Activated CD4-positive, alpha-beta T cell treated with anti-CD3 and anti-CD28 coated beads for 1 hour (primary cell): ENCODE measurements at regions not wholly inside any gene's neighbourhood (a gene's known extent, or its start where the extent isn't known, plus 50 kb on each side); places are given as distances from the start of the nearest gene placed in this dataset.
"Not testable (repeated sequence)": the region's sequence is repeated elsewhere in the genome, so short reads cannot be mapped to it uniquely, and the experiment has no call there.

Experiments used
- DNase-seq: peaks from one replicate; pipeline ENCODE4 v3.0.0-alpha.2; 2020

DNA sequence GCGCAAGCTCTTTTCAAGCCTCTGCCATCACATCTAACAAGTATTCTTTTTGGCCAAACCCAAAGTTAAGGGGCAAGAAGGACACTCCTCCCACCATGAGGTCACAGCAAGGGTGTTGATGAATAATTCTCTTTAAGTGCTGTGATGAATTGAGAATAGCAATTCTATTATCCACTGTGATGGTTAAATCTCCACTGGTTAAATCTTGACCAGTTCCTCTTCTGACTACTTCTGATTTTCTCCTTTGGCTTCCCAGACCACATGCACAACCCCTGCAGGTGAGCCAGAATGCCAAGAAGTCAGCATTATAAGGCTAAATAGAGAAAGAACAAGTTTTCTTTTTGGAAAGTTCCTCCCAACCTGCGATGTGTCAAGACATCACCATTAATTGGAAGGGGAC is 90.6 kb upstream of the BCL2L14 start:
- DNase-seq: no peak

GRCh38 chr12:11981121-11981733 is 89.5 kb upstream of the BCL2L14 start:
- DNase-seq: peak; percentile 9

DNA sequence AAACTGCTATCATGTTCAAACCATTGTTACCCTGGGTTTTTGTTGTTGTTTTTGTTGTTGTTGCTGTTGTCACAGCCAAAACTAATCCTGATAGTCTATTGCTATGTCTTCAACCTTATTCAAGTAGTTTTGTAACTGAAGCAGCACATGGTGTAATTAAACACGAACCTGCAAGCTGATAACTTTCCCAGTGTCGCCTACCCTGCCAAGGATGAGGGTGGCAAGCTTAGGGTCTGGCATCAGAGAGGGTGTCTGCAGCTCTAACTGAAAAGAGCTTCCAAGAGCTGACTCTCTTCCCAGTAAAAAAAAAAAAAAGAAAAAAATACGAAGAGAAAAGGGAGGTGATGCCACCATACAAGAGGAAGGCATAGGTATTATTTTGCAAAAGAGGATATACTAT is 86.3 kb upstream of the BCL2L14 start:
- no peak for DNase-seq

DNA sequence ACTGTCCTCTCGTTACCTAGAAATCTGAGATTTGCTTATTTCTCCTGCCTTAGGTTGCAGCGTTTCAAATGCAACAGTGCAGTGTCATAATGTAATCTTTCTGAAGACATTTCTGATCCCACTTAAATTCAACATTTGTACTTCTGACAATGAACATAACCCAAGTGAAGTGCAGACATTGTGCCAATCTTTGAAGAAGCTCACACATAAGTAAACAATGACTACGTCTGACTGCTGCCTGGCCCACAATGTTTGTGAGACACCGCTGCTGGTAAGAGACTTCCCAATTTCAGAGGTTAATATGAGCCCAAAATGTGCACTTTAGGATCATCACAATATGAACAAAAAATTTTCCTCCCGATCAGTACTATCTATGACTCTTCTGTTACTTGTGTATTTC is 84.6 kb upstream of the BCL2L14 start:
- DNase-seq: no peak

- DNase-seq: no peak
Measured at GRCh38 chr12:11987901-11988300, 82.8 kb upstream of the BCL2L14 start.

DNA sequence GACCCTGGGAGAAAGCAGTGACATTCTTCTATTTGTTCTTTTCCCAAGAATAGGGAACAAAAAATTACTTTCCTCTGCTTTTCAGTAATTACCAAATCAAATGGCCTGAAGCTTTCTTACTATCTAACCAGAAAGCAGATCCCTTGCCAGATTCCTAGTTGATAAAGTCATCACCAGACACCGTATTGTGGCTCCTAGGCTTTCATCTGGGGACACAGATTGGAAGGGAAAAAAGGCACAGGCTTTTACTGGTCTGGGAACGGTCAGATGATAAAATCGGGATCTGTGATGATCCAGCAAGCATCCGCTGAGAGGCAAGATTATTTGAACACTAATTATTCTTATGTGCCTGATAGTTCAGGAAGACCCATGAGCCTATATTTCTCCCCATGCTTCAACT is 79.1 kb upstream of the BCL2L14 start:
- DNase-seq: no peak

GRCh38 chr12:11992515-11992914 is 78.2 kb upstream of the BCL2L14 start:
- no peak for DNase-seq

- not testable (repeated sequence) for DNase-seq
Measured at GRCh38 chr12:11998307-11998943, 72.3 kb upstream of the BCL2L14 start.

DNA sequence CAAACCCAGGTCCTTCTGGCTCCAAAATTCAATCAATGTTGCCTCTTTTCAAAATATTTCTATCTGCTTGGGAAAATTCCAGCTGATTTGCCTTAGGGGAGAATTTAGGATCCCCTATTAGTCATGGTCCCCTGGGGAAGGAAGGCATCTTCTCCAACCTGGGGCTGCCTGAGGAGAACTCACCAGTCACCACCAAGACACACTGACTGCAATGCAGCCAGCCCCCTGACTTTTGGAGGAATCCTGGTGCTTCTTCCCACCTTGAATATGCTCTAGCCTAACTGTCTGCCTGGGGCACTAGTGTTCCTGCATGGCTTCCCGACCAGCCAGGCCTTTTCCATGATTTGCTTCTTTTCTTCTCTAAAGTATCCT is 71.8 kb upstream of the BCL2L14 start:
- DNase-seq: no peak

GRCh38 chr12:12003609-12004008 is 67.1 kb upstream of the BCL2L14 start:
- no peak for DNase-seq

DNA sequence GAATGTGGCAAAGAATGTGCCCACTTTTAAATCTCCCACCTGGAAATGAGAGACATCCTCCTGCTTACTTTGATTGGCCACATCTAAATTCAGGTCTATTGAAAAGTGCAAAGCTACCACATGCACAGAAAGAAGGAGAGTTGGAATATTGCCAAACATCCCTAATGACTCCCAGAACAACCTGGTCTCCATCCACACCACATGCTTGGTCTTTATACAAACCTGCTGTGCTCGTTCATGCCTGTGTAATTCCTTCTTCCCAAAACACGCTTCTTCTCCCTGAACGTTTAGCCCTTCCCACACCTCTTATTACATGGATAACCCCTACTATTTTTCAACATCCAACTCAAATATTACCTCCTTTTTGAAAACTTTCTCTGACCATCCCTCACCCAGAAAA is 66.2 kb upstream of the BCL2L14 start:
- no peak for DNase-seq

DNA sequence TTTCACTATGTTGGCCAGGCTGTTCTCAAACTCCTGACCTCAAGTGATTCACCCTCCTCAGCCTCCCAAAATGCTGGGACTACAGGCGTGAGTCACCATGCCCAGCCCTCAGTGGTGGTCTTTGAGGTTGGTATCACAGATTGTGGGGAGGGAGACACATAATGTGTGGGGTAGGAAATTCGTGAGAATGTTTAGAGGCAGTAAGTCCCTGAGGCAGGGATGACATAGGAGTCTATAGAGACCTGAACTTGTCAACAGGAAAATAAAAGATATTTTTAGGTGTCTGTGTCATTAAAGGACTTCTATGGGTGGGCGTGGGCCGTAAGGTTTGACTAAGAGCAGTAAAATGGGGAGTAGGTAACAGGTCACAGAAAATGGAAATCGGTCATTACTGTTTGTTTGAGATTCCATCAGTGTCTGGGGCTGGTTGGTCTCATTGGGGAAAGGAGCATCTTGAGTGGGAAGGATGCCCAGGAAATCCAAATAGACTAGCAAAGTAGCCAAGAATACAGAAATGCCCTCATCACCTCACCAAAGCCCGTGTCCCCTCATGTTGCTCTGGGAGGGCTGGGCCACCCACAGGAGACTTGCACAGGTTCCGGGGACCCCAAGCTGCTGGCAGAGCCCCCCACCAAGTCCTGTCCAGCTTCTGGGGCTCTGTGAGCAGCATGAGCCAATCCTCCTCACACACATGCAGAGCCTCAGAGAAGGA is 63.6 kb upstream of the BCL2L14 start:
- DNase-seq: peak; percentile 20

- no peak for DNase-seq
Measured at GRCh38 chr12:12007713-12008231, 63.0 kb upstream of the BCL2L14 start.

GRCh38 chr12:12008232-12008850 is 62.4 kb upstream of the BCL2L14 start:
- DNase-seq: no peak

GRCh38 chr12:12008931-12009611 is 61.7 kb upstream of the BCL2L14 start:
- no peak for DNase-seq

DNA sequence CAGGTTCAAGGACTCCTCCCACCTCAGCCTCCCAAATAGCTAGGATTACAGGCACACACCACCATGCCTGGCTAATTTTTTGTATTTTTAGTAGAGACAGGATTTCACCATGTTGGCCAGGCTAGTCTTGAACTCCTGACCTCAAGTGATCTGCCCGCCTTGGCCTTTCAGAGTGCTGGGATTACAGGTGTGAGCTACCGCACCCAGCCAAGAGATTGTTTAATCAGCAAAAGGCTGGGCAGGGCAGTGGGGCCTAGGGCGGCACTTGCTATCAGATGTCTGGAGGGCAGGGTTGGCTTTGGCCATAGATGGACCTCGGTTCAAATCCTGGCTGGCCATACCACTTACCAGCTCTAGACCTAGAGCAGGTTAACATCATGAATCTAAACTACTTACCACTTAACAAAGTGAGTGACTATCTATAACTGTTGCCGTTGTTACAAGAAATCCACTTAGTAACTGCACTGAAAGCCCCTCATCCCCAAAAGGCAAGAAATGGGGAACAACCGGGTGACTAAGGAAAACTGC is 60.9 kb upstream of the BCL2L14 start:
- not testable (repeated sequence) for DNase-seq

DNA sequence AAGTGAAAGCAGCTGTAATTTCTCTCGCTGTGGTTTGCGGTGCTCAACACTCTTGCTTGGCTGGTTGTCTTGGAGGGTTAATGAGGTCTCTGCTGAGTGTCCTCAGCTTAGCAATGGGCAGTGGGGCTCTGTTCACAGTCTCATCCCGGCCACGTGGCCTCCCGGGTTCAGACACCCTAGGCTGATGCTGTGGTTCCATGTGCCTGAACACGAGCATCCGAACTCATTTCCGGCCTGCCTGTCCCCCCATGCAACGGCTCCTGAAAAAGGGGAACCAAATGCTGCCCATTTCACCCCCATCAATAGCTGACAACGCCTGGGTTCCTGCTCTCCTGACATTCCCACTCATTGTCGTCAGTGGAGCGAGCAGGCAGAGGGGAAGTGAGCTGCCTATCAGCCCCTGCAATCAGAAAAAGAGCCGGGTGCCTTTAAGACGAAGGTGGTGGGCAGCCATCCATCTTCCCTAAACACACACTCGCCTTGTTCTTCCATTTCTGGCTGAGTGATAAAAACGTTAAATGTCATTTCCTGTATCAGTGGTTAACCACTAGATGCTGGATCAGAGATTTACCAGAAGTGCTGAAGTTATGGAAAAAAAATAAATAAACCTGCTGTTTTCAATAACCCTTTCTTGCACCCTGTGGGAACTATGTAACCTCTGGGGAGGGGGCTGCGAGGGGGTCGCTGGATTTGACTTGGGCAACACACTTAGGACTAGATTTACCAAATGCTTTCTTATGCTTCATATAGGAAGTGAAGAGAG is 60.3 kb upstream of the BCL2L14 start:
- no peak for DNase-seq

DNA sequence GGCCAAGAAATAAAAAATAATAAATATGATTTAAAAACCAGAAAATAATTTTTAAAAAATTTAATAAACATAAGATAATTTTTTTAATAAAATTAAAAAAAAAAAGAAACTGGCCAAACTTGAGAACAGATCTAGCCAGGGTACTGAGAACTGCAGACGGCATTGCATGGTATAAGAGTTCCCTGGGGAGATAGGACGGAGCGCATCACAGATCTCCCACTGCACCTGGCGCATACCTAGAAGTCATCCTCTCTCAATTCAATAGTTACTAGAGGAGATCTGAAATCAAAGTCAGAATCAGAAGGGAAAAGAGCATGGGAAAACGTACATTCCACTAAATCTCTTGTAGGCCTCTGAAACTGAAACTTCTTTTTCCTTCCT is 58.9 kb upstream of the BCL2L14 start:
- DNase-seq: no peak

DNA sequence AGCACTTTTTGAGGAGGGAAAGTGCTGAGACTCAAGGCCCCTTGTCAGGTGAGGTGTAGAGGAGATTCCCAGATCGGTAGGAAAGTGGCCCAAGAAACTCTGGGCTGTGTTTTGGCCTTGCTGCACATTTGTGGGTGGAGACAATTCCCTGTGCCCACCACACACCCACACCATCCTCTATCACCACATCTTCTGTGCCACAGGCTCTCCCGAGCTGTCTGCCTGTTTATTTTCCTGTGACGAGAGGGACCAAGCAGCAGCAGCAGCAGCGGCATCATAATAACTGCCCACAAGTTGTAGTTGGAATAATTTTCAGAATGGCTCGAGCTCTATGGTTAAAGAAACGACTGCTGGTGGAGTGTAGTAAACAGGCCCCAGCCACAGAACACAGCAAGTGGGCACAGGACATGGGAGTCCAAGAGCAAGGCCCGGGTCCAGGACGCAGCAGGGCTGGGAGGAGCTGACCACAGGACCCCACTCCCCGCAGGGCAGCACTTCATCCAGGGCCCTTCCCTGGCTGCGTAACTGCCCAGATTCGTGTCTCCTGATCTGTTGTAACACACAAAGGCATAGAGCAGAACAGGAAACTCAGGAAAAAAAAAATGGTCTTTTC is 55.6 kb upstream of the BCL2L14 start:
- no peak for DNase-seq

GRCh38 chr12:12016284-12017100 is 54.2 kb upstream of the BCL2L14 start:
- DNase-seq: no peak

DNA sequence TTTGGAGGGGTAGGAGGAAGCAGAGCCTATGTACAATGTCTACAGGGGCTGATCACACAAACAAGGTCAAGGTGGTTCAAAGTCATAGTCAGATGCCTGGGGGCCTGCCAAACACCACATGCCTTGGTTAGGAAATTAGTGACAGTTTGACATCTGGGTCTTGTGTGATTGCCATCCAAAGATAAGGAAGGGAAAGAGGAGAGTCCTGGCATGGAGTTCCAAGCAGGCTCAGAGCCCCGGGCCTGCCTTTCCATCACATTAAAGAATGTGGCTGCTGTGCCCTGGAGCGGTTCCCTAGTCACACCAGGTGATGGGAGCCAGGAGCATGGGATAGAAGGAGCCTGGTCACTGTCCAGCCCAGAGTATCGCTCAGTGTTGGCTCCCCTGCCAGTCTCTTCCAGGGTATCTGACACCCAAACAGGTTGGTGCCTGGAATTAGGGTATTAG is 53.6 kb upstream of the BCL2L14 start:
- no peak for DNase-seq
